ENCODE measurements at regions not wholly inside any gene's neighbourhood (a gene's known extent, or its start where the extent isn't known, plus 50 kb on each side); places are given as distances from the start of the nearest gene placed in this dataset.

DNA sequence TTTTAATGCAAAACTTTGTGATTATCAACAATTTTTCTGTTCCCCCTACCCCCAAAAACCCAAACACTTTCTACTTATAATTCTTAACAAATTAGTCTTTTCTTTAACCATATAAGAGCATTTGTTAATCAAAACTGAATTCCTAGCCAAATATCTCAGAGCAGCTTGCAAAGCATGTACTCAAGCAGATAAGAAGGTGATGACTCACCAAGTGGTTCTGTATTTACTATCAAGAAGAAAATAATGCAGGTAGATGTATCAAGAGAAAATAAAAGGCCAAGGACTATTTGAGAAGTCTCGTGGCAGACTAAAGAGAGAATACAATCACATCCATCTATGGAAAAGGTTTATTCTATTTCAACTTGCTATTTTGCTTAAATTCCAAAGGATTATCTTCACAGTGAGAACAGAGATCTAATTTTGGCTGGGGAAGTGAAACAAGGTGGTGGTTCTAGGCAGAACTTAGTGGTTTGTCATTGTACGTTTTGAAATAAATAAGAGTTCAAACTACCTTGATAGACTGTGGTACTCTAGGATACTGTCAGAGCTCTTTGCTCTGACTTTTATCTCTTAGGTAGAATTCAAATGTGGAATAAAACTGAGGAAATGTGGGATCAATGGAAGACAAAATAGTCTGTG is 94.7 kb upstream of the NRIP1 start:
- TF ChIP-seq EZH2 (IDR thresholded peaks at IDR 0.05; ENCODE audit: insufficient read depth, low read length) = no peak
- TF ChIP-seq, protein P1, sequence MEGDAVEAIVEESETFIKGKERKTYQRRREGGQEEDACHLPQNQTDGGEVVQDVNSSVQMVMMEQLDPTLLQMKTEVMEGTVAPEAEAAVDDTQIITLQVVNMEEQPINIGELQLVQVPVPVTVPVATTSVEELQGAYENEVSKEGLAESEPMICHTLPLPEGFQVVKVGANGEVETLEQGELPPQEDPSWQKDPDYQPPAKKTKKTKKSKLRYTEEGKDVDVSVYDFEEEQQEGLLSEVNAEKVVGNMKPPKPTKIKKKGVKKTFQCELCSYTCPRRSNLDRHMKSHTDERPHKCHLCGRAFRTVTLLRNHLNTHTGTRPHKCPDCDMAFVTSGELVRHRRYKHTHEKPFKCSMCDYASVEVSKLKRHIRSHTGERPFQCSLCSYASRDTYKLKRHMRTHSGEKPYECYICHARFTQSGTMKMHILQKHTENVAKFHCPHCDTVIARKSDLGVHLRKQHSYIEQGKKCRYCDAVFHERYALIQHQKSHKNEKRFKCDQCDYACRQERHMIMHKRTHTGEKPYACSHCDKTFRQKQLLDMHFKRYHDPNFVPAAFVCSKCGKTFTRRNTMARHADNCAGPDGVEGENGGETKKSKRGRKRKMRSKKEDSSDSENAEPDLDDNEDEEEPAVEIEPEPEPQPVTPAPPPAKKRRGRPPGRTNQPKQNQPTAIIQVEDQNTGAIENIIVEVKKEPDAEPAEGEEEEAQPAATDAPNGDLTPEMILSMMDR (IDR thresholded peaks at IDR 0.05; ENCODE audit: insufficient read depth, low read depth, low read length) = no peak
- Histone ChIP-seq H4K20me1 (ENCODE audit: insufficient read depth, low read length) (no peaks in the 10 kb centered on the region), H3K79me2 (ENCODE audit: insufficient read depth, low read length) (no peaks in the 10 kb centered on the region), H3K9me3 (ENCODE audit: insufficient read depth, low read depth, low read length) (no peaks in the 10 kb centered on the region), H3K4me1 (ENCODE audit: insufficient read depth, low read length) (no peaks in the 10 kb centered on the region), H3K27me3 (ENCODE audit: insufficient read depth, low read length) (no peaks in the 10 kb centered on the region), H3K27ac (ENCODE audit: low read depth, low read length) (no peak overlapping the region), H2AFZ (ENCODE audit: low read depth, low read length) (no peak overlapping the region), H3K4me3 (ENCODE audit: insufficient read depth, low read depth, low read length) (no peak overlapping the region), H3K9ac (ENCODE audit: low read length) (no peak overlapping the region), H3K4me2 (ENCODE audit: low read length) (no peak overlapping the region), H3K36me3 (ENCODE audit: insufficient read depth, low read length) (no peaks in the 10 kb centered on the region)
- H3K4me3 Mint-ChIP-seq (ENCODE audit: unreplicated experiment) = no peak overlapping the region
- DNase-seq (ENCODE audit: low read depth) (peak; percentile 31), FAIRE-seq (no peak)
- H3K4me1 Mint-ChIP-seq (ENCODE audit: low read depth, unreplicated experiment) = peaks cover under 1% of the 10 kb centered on the region
- H3K27me3 Mint-ChIP-seq (ENCODE audit: low read depth, unreplicated experiment) = no peaks in the 10 kb centered on the region
- H3K27ac Mint-ChIP-seq (ENCODE audit: unreplicated experiment) = no peak overlapping the region
- H3K36me3 Mint-ChIP-seq (ENCODE audit: low read depth, unreplicated experiment) = peaks cover 4% of the 10 kb centered on the region
- H3K9me3 Mint-ChIP-seq (ENCODE audit: unreplicated experiment) = peaks cover 18% of the 10 kb centered on the region

DNA sequence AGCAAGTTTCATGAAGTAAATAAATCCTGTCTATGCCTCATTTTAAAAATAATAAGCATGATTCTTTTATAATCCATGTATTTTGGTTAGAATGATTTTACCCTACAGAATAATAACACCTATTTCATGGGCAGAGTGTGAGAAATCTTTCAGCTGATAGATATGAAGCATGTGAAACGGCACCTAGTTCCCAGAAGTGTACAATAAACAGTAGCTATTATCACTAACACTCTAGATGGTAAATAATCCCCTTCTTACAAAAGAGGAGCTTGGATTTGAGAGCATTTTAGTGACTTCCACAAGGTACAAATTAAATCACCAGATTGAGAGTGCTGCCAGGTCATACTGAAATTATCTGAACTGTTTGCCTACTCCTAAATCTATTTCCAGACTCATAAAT is 95.3 kb upstream of the NRIP1 start:
- Histone ChIP-seq H3K36me3 (ENCODE audit: insufficient read depth, low read length) (no peaks in the 10 kb centered on the region), H3K4me3 (ENCODE audit: insufficient read depth, low read depth, low read length) (no peak overlapping the region), H3K9ac (ENCODE audit: low read length) (no peak overlapping the region), H3K4me1 (ENCODE audit: insufficient read depth, low read length) (no peaks in the 10 kb centered on the region), H2AFZ (ENCODE audit: low read depth, low read length) (no peak overlapping the region), H4K20me1 (ENCODE audit: insufficient read depth, low read length) (no peaks in the 10 kb centered on the region), H3K9me3 (ENCODE audit: insufficient read depth, low read depth, low read length) (no peaks in the 10 kb centered on the region), H3K4me2 (ENCODE audit: low read length) (no peak overlapping the region), H3K79me2 (ENCODE audit: insufficient read depth, low read length) (no peaks in the 10 kb centered on the region), H3K27ac (ENCODE audit: low read depth, low read length) (no peak overlapping the region), H3K27me3 (ENCODE audit: insufficient read depth, low read length) (no peaks in the 10 kb centered on the region)
- Mint-ChIP-seq H3K9me3 (ENCODE audit: unreplicated experiment) (peaks cover 18% of the 10 kb centered on the region), H3K4me3 (ENCODE audit: unreplicated experiment) (no peak overlapping the region), H3K36me3 (ENCODE audit: low read depth, unreplicated experiment) (peaks cover 4% of the 10 kb centered on the region), H3K27ac (ENCODE audit: unreplicated experiment) (no peak overlapping the region), H3K27me3 (ENCODE audit: low read depth, unreplicated experiment) (no peaks in the 10 kb centered on the region), H3K4me1 (ENCODE audit: low read depth, unreplicated experiment) (peaks cover 7% of the 10 kb centered on the region)
- FAIRE-seq = no peak
- no peak for DNase-seq (ENCODE audit: low read depth)
- TF ChIP-seq EZH2 (IDR thresholded peaks at IDR 0.05; ENCODE audit: insufficient read depth, low read length) = no peak
- TF ChIP-seq, protein P1 (IDR thresholded peaks at IDR 0.05; ENCODE audit: insufficient read depth, low read depth, low read length) = no peak

DNA sequence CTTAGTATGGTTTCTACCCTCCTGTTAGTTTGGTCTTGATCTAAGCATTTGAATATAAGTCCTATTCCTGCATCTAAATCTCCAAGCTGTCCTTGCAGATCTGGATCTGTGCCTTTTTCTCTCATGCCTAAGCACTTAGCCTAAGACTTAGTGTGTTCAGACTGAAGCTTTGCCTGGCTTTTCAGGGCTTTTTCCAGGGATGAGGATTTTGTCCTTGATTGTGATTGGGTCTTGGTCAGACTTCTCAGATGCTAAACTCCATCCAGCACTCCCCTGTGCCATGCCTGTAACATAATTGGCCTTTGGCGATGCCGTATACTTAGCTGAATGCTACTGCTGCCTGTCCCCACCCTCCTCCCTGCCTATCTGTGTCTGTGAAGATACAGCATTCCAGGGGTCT is 98.1 kb upstream of the NRIP1 start:
- Histone ChIP-seq H3K9ac (ENCODE audit: low read length) (no peak overlapping the region), H2AFZ (ENCODE audit: low read depth, low read length) (no peak overlapping the region), H3K9me3 (ENCODE audit: insufficient read depth, low read depth, low read length) (no peaks in the 10 kb centered on the region), H3K36me3 (ENCODE audit: insufficient read depth, low read length) (no peaks in the 10 kb centered on the region), H3K4me3 (ENCODE audit: insufficient read depth, low read depth, low read length) (no peak overlapping the region), H3K27ac (ENCODE audit: low read depth, low read length) (no peak overlapping the region), H4K20me1 (ENCODE audit: insufficient read depth, low read length) (no peaks in the 10 kb centered on the region), H3K79me2 (ENCODE audit: insufficient read depth, low read length) (no peaks in the 10 kb centered on the region), H3K27me3 (ENCODE audit: insufficient read depth, low read length) (no peaks in the 10 kb centered on the region), H3K4me1 (ENCODE audit: insufficient read depth, low read length) (no peaks in the 10 kb centered on the region), H3K4me2 (ENCODE audit: low read length) (no peak overlapping the region)
- no peak overlapping the region for H3K27ac Mint-ChIP-seq (ENCODE audit: unreplicated experiment)
- no peak for FAIRE-seq
- H3K36me3 Mint-ChIP-seq (ENCODE audit: low read depth, unreplicated experiment) = peaks cover 3% of the 10 kb centered on the region
- peaks cover 8% of the 10 kb centered on the region for H3K4me1 Mint-ChIP-seq (ENCODE audit: low read depth, unreplicated experiment)
- no peak for TF ChIP-seq EZH2 (IDR thresholded peaks at IDR 0.05; ENCODE audit: insufficient read depth, low read length)
- TF ChIP-seq, protein P1 (IDR thresholded peaks at IDR 0.05; ENCODE audit: insufficient read depth, low read depth, low read length) = no peak
- no peak for DNase-seq (ENCODE audit: low read depth)
- H3K27me3 Mint-ChIP-seq (ENCODE audit: low read depth, unreplicated experiment) = no peaks in the 10 kb centered on the region
- H3K9me3 Mint-ChIP-seq (ENCODE audit: unreplicated experiment) = peaks cover 5% of the 10 kb centered on the region
- H3K4me3 Mint-ChIP-seq (ENCODE audit: unreplicated experiment) = no peak overlapping the region

Measured in astrocyte (in vitro differentiated cells and primary cell).